ENCODE measurements at regions not wholly inside any gene's neighbourhood (a gene's known extent, or its start where the extent isn't known, plus 50 kb on each side); places are given as distances from the start of the nearest gene placed in this dataset.

DNA sequence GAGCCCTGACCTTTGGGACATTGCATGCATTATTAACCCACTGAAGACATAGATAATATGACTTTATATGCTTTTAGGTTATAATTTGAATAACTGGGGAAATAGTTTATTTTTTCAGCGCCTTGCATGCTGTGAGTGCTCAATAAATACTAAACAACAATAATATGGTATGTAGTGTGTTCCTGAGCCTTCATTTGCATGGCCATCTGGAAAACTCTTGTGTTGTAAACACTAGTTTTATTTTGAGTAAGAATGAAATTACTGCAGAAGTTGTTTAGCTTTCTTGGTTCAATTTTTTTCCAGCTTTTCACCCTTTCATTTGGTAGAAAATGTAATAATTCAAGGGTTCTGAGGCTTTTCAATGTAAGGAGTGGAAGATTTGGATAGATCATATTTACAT is 189.3 kb upstream of the GALNT5 start:
- TF ChIP-seq, protein P1, sequence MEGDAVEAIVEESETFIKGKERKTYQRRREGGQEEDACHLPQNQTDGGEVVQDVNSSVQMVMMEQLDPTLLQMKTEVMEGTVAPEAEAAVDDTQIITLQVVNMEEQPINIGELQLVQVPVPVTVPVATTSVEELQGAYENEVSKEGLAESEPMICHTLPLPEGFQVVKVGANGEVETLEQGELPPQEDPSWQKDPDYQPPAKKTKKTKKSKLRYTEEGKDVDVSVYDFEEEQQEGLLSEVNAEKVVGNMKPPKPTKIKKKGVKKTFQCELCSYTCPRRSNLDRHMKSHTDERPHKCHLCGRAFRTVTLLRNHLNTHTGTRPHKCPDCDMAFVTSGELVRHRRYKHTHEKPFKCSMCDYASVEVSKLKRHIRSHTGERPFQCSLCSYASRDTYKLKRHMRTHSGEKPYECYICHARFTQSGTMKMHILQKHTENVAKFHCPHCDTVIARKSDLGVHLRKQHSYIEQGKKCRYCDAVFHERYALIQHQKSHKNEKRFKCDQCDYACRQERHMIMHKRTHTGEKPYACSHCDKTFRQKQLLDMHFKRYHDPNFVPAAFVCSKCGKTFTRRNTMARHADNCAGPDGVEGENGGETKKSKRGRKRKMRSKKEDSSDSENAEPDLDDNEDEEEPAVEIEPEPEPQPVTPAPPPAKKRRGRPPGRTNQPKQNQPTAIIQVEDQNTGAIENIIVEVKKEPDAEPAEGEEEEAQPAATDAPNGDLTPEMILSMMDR (IDR thresholded peaks at IDR 0.05; ENCODE audit: insufficient read depth, low read length, poor library complexity, severe bottlenecking), result no peak
- no peak for TF ChIP-seq EZH2phosphoT487 (conservative IDR thresholded peaks at IDR 0.05; ENCODE audit: low read length)

Data from SU-DHL-6 (cell line).